ENCODE measurements at regions not wholly inside any gene's neighbourhood (a gene's known extent, or its start where the extent isn't known, plus 50 kb on each side); places are given as distances from the start of the nearest gene placed in this dataset.

GRCh38 chr1:208848854-208849253 lies 604.7 kb upstream of the PLXNA2 start:
- DNase-seq (ENCODE audit: low read depth): no peak

- DNase-seq (ENCODE audit: low read depth): no peak
These were observed 606.3 kb upstream of the PLXNA2 start for GRCh38 chr1:208850442-208850841.

GRCh38 chr1:208851366-208851765 lies 607.2 kb upstream of the PLXNA2 start:
- no peak for DNase-seq (ENCODE audit: low read depth)

- DNase-seq (ENCODE audit: low read depth): no peak
These were observed 608.7 kb upstream of the PLXNA2 start for GRCh38 chr1:208852911-208853310.

GRCh38 chr1:208855403-208855802 lies 611.2 kb upstream of the PLXNA2 start:
- no peak for DNase-seq (ENCODE audit: low read depth)

GRCh38 chr1:208857465-208857864 lies 613.3 kb upstream of the PLXNA2 start:
- DNase-seq (ENCODE audit: low read depth): no peak

GRCh38 chr1:208858738-208859137 lies 614.6 kb upstream of the PLXNA2 start:
- no peak for DNase-seq (ENCODE audit: low read depth)

GRCh38 chr1:208864366-208864965 lies 620.3 kb upstream of the PLXNA2 start:
- no peak for DNase-seq (ENCODE audit: low read depth)

- no peak for DNase-seq (ENCODE audit: low read depth)
These were observed 622.3 kb upstream of the PLXNA2 start for GRCh38 chr1:208866386-208866955.

- no peak for DNase-seq (ENCODE audit: low read depth)
These were observed 624.4 kb upstream of the PLXNA2 start for GRCh38 chr1:208868554-208868953.

GRCh38 chr1:208874915-208875314 lies 630.7 kb upstream of the PLXNA2 start:
- no peak for DNase-seq (ENCODE audit: low read depth)

GRCh38 chr1:208879022-208879421 lies 634.8 kb upstream of the PLXNA2 start:
- DNase-seq (ENCODE audit: low read depth): no peak

- DNase-seq (ENCODE audit: low read depth): no peak
These were observed 636.4 kb upstream of the PLXNA2 start for GRCh38 chr1:208880433-208881100.

GRCh38 chr1:208885060-208885459 lies 640.9 kb upstream of the PLXNA2 start:
- no peak for DNase-seq (ENCODE audit: low read depth)

GRCh38 chr1:208885650-208886049 lies 641.5 kb upstream of the PLXNA2 start:
- DNase-seq (ENCODE audit: low read depth): no peak

- no peak for DNase-seq (ENCODE audit: low read depth)
These were observed 644.2 kb upstream of the PLXNA2 start for GRCh38 chr1:208888376-208888775.

GRCh38 chr1:208892147-208892546 lies 648.0 kb upstream of the PLXNA2 start:
- DNase-seq (ENCODE audit: low read depth): no peak

- DNase-seq (ENCODE audit: low read depth): no peak
These were observed 649.1 kb upstream of the PLXNA2 start for GRCh38 chr1:208893251-208893650.

GRCh38 chr1:208895181-208895580 lies 651.0 kb upstream of the PLXNA2 start:
- DNase-seq (ENCODE audit: low read depth): no peak

GRCh38 chr1:208895820-208896219 lies 651.6 kb upstream of the PLXNA2 start:
- no peak for DNase-seq (ENCODE audit: low read depth)

- DNase-seq (ENCODE audit: low read depth): no peak
These were observed 652.6 kb upstream of the PLXNA2 start for GRCh38 chr1:208896768-208897167.

GRCh38 chr1:208899438-208899837 lies 655.3 kb upstream of the PLXNA2 start:
- DNase-seq (ENCODE audit: low read depth): no peak

- DNase-seq (ENCODE audit: low read depth): no peak
These were observed 659.2 kb upstream of the PLXNA2 start for GRCh38 chr1:208903251-208903905.
